ENCODE measurements at regions not wholly inside any gene's neighbourhood (a gene's known extent, or its start where the extent isn't known, plus 50 kb on each side); places are given as distances from the start of the nearest gene placed in this dataset.

DNA sequence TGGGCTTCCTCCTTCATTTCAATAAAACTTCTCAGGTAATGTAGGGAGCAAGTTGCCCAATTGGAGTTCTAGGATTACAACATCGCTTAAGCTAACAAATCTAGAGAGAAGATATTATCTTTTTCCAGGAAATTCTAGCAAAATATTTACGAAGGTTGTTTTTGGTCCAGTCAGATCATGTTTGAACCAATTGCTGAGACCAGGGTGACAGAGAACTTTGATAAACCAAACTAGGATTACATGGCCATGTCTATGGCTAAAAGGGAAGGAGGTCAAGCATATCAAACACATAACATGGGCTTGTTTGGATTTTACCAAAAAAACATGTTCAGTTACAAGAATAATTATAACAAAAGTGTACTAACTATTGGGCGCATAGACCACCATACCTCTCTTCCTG, 442.4 kb upstream of the SGCG start:
- H3K27ac Mint-ChIP-seq = no peak overlapping the region
- ATAC-seq (replicated peaks) = no peak
- peaks cover 0 to 19% of the 10 kb centered on the region in 2 donors for H3K27me3 Mint-ChIP-seq
- no peak for DNase-seq
- H3K36me3 Mint-ChIP-seq = no peaks in the 10 kb centered on the region
- no peak overlapping the region for H3K4me3 Mint-ChIP-seq
- peaks cover 0 to 2% of the 10 kb centered on the region in 2 donors for H3K9me3 Mint-ChIP-seq
- H3K4me1 Mint-ChIP-seq = no peaks in the 10 kb centered on the region

DNA sequence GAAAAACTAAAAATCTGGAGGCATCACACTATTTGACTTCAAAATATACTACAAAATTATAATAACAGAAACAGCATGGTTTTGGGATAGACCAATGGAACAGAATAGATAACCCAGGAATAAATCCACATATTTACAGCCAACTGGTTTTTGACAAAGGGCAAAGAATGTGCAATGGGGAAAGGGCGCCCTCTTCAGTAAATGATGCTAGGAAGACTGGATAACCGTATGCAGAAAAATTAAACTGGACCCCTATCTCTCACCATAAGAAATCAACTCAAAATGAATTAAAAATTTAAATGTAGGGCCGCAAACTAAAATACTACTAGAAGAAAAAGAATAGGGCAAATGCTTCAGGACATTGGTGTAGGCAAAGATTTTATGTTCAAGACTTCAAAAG, 440.5 kb upstream of the SGCG start:
- no peaks in the 10 kb centered on the region for H3K4me1 Mint-ChIP-seq
- DNase-seq (no peak), ATAC-seq (replicated peaks) (no peak)
- H3K27ac Mint-ChIP-seq = no peak overlapping the region
- no peaks in the 10 kb centered on the region for H3K36me3 Mint-ChIP-seq
- no peak overlapping the region for H3K4me3 Mint-ChIP-seq
- peaks cover 0 to 14% of the 10 kb centered on the region in 2 donors for H3K27me3 Mint-ChIP-seq
- H3K9me3 Mint-ChIP-seq = peaks cover 0 to 2% of the 10 kb centered on the region in 2 donors

DNA sequence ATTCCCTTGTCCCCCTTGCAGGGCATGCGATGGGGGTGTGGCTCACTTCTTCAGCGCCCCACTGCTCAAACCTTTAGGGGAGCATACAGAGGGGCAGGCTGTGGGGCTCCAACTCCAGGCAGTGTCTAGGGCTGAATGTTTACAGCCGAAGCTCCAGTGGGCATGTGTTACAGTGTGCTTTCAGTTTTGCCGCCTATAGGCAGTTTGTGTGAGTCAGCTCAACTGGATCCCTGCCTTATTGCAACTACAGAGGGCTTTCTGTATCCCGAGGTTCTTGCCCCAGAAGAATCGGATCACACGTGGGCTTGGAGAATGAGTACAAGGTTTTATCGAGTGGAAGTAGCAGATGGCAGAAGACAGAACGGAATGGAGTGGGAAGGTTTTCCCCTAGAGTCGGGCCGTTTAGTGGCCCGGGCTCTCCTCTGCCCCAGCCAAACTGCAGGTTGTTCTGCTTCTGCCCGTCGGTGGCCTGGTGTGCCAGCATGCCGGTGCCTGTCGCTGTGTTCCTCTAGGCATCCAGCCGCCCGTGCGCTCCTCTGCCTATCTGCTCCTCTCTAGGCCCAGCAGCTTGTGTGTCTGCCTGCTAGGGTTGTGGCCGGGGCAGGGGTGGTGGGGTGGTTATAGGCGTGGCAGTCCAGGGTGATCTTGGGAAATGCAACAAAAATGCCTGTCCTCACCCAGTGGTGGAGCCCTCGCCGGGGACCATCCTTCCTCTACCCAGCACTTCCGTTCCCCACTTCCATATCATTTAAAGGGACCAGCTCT, 435.9 kb upstream of the SGCG start:
- ATAC-seq (replicated peaks) = no peak
- no peak overlapping the region for H3K4me3 Mint-ChIP-seq
- no peaks in the 10 kb centered on the region for H3K36me3 Mint-ChIP-seq
- H3K27ac Mint-ChIP-seq = no peak overlapping the region
- no peak for DNase-seq
- H3K9me3 Mint-ChIP-seq = peaks cover 0 to 2% of the 10 kb centered on the region in 2 donors
- H3K4me1 Mint-ChIP-seq = no peaks in the 10 kb centered on the region
- H3K27me3 Mint-ChIP-seq = no peaks in the 10 kb centered on the region

DNA sequence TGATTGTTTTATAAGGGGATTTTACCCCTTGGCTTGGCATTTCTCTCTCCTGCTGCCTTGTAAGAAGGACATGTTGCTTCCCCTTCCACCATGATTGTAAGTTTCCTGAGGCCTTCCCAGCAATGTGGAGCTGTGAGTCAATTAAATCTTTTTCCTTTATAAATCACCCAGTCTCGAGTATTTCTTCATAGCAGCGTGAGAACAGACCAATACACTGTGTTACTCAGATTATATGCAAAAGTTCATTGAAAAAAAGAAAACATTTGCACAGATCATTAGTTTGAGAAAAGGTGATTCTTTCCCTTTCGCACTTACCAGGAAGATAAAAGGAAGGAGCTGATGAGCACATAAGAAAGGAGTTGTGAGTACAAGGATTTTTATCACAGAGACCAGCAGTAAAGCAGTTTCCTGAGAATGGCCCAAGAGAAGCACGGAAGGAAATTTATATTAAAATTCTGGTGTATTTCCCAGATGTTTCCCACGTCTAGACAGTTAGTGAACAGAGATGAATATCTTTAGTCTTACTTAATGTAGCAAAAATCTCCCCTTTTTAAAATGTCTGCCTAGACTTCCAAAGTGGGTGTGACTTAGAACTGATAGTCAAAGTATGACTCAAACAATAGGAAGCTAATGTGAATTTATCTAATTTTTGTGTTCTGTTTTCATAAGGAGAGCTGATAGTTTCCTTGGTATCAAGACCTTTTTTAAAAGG, 431.8 kb upstream of the SGCG start:
- Mint-ChIP-seq H3K4me3 (no peak overlapping the region), H3K4me1 (no peaks in the 10 kb centered on the region), H3K36me3 (no peaks in the 10 kb centered on the region), H3K27me3 (peaks cover 0 to 4% of the 10 kb centered on the region in 2 donors), H3K27ac (no peak overlapping the region), H3K9me3 (peaks cover 4 to 5% of the 10 kb centered on the region in 2 donors)
- ATAC-seq (replicated peaks) (no peak), DNase-seq (no peak)

DNA sequence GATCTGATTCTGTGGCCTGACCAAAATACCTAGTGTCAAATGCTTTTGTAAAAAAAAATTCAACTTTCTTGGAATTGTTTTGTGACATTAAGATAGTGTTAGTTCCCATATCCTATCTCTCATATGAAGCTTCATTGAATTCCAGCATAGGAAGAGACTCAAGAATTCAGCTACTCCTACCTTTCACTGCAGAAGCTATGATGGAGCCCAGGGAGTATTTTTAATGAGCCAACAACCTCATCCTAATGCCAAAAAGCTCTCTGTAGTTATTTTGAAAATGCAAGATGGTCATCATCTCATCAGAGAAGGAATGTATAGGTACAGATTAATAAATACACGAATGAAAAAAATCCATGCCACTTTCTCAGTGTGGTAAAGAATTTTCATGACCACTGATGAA, 431.2 kb upstream of the SGCG start:
- Mint-ChIP-seq H3K36me3 (no peaks in the 10 kb centered on the region), H3K4me1 (no peaks in the 10 kb centered on the region), H3K27ac (no peak overlapping the region), H3K27me3 (peaks cover 3 to 4% of the 10 kb centered on the region in 2 donors), H3K4me3 (no peak overlapping the region), H3K9me3 (peaks cover 4 to 5% of the 10 kb centered on the region in 2 donors)
- DNase-seq (no peak), ATAC-seq (replicated peaks) (no peak)

DNA sequence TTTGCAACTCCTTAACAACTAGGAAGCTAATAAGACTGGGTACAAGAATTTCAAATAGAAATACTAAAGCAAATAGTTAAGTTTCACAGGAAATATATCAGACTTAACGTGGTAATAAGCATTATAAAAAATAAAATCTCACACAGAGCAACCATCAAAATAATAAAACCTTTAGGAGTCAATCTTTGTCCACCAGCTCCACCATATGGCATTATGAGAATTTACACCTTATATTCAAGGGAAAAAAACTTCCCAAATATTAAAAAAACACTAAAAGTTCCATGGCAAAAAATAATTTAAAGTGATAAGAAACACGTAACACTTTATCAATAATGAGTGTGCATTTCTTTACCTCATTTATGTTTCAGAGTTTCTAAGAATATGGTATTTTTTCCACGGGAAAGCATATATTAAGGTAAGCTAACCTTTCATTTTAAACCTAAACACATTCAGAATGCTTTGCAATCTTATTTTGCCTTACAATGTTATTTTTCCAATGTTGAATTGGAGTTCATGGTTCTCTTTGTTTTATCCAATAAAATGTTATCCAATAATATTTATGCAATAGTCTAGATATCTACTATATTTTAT, 423.2 kb upstream of the SGCG start:
- peaks cover 0 to 6% of the 10 kb centered on the region in 2 donors for H3K27me3 Mint-ChIP-seq
- ATAC-seq (replicated peaks) = no peak
- no peak overlapping the region for H3K4me3 Mint-ChIP-seq
- H3K27ac Mint-ChIP-seq = no peak overlapping the region
- H3K9me3 Mint-ChIP-seq = peaks cover 4 to 5% of the 10 kb centered on the region in 2 donors
- H3K4me1 Mint-ChIP-seq = no peaks in the 10 kb centered on the region
- H3K36me3 Mint-ChIP-seq = no peaks in the 10 kb centered on the region
- DNase-seq = no peak

DNA sequence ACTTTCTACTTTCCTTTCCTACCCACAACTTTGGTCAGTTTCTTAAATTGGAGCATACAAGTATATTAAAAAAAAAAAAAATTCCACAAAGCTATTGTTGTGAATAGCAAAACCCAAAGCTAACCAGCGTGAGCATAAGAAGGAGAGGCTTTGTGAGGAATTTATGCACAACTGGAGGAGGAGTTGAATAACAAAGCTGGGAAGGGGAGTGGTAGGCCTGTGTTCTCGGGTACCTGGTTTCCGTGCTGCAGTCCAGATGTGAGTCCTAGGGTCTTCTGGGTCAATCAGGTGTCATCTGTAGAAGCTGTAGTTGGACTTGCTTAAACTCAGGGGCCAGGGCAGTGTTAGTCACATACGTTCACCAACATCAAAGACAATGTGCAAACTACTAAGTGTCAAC, 422.5 kb upstream of the SGCG start:
- Mint-ChIP-seq H3K27ac (no peak overlapping the region), H3K4me1 (no peaks in the 10 kb centered on the region), H3K36me3 (no peaks in the 10 kb centered on the region), H3K4me3 (no peak overlapping the region), H3K27me3 (peaks cover 0 to 6% of the 10 kb centered on the region in 2 donors), H3K9me3 (peaks cover 4 to 5% of the 10 kb centered on the region in 2 donors)
- DNase-seq = no peak
- ATAC-seq (replicated peaks) = no peak

DNA sequence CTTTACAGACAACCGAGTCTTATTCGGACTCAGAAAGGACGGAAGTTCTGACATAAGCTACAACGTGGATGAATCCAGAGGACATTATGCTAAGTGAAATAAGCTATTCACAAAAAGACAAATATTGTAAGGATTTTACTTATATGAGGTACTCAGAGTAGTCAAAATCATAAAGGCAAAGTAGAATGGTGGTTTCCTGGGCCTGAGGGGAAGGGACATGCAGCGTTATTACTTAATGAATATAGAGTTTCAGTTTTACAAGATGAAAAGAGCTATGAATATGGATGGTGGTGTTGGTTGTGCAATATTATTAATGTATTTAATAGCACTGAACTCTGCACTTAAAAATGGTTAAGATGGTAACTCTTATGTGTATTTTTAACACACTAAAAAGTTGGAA, 419.1 kb upstream of the SGCG start:
- no peak overlapping the region for H3K27ac Mint-ChIP-seq
- DNase-seq (no peak), ATAC-seq (replicated peaks) (no peak)
- no peaks in the 10 kb centered on the region for H3K4me1 Mint-ChIP-seq
- H3K9me3 Mint-ChIP-seq = no peaks in the 10 kb centered on the region
- H3K4me3 Mint-ChIP-seq = no peak overlapping the region
- H3K36me3 Mint-ChIP-seq = no peaks in the 10 kb centered on the region
- H3K27me3 Mint-ChIP-seq = peaks cover 0 to 7% of the 10 kb centered on the region in 2 donors

DNA sequence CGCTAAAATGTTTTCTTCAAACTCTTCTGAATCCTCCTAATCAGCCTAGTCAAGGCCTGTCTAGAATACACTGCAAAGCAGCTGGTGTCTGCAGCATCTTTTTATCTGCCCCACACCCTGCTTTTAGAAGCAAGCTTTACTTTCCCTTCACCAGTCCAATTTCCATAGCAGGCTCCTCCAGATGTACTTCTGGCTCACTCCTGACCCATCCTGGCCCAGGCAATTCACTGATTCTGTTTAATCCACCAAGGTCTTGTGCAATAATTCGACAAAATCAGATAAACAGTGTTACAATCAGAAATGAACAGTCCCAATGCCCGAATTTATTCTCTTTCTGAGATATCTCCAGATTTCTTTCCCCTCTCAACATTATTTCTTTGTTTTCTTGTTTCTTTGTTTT, 415.2 kb upstream of the SGCG start:
- H3K4me3 Mint-ChIP-seq = no peak overlapping the region
- H3K36me3 Mint-ChIP-seq = no peaks in the 10 kb centered on the region
- H3K27ac Mint-ChIP-seq = no peak overlapping the region
- H3K27me3 Mint-ChIP-seq = peaks cover 0 to 7% of the 10 kb centered on the region in 2 donors
- ATAC-seq (replicated peaks) (no peak), DNase-seq (no peak)
- no peaks in the 10 kb centered on the region for H3K4me1 Mint-ChIP-seq
- no peaks in the 10 kb centered on the region for H3K9me3 Mint-ChIP-seq

DNA sequence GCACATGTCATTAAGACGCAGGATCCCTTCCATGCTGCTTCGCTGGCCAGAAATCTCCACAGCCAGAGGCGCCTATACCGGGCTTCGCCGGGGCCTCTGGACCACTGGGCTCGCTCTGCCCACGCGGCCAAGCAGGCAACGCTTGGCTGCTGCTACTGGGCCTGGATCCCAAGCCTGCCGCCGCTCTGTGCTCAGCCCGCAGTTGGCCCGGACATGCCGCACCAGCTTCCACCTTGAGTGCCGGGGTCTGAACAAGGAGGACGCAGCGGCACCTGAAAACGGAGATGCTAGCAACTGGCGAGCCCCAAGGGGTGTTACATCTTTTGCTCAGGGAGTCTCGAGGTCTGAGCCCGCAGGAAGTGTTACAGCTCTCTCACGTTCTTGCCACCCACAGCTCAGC, 409.9 kb upstream of the SGCG start:
- Mint-ChIP-seq H3K9me3 (no peaks in the 10 kb centered on the region), H3K36me3 (no peaks in the 10 kb centered on the region), H3K4me1 (no peaks in the 10 kb centered on the region), H3K27ac (no peak overlapping the region), H3K4me3 (no peak overlapping the region), H3K27me3 (peaks cover 0 to under 1% of the 10 kb centered on the region in 2 donors)
- ATAC-seq (replicated peaks) (no peak), DNase-seq (no peak)

DNA sequence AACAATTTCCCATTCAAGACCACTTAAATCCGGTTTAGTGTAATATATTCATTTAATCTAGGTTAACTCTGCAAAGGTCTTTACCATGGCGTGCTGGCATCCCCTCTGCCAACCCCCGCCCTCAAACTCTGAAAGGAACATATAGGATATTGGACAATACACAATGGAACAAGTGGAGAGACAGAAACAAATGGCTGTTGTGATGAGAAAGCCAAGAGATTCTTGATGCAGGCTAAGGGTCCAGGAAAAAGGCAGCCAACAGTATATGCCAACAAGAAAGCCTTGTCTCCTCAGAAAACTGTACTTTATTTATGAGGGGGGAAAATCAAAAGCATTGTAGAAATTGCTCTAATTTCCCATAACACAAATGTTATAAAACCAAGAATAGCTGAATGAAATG, 407.3 kb upstream of the SGCG start:
- H3K27me3 Mint-ChIP-seq = no peaks in the 10 kb centered on the region

DNA sequence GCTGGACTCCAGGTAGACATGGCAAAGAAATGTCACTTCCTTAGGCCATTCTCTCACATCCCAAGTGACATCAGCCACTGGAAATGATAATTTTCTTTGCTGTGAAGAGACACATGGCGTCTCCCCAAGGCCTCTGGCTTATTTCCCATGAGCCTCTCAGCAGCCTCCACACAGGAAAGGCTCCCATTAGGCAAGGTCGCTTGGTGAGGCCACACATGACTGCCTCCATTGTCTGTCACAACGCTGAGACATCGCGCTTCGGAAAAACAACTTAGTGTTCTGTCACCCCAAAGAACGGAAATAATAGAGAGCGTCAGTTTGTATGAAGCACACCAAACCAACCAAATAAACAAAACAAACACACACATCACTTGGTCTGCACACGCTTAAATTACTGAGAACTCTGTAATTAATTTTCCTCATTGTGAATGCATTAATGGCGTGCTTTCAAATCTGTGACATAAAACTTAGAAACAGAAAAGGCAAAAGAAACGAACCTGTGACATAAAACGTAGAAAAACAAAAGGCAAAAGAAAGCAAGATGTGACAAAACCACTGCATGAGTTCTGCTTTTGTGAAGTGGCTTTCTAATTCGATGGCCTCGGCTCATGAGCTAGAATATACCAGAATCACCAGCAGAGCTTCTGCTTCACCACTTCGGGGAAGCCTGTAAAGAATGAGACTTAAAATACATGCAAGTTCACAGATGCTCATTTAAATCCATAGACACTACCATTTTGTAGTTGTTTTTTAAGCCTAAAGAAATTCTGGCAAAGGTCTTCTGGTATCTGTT, 404.2 kb upstream of the SGCG start:
- no peaks in the 10 kb centered on the region for H3K36me3 Mint-ChIP-seq
- H3K4me3 Mint-ChIP-seq = no peak overlapping the region
- no peak overlapping the region for H3K27ac Mint-ChIP-seq
- H3K4me1 Mint-ChIP-seq = no peaks in the 10 kb centered on the region
- no peak for ATAC-seq (replicated peaks)
- no peak for DNase-seq
- H3K9me3 Mint-ChIP-seq = peaks cover 0 to 1% of the 10 kb centered on the region in 2 donors
- H3K27me3 Mint-ChIP-seq = no peaks in the 10 kb centered on the region

More for the DNA sequence above, 407.3 kb upstream of the SGCG start:
- Mint-ChIP-seq H3K9me3 (no peaks in the 10 kb centered on the region), H3K36me3 (no peaks in the 10 kb centered on the region), H3K4me1 (no peaks in the 10 kb centered on the region), H3K27ac (no peak overlapping the region), H3K4me3 (no peak overlapping the region)
- DNase-seq (no peak), ATAC-seq (replicated peaks) (no peak)

DNA sequence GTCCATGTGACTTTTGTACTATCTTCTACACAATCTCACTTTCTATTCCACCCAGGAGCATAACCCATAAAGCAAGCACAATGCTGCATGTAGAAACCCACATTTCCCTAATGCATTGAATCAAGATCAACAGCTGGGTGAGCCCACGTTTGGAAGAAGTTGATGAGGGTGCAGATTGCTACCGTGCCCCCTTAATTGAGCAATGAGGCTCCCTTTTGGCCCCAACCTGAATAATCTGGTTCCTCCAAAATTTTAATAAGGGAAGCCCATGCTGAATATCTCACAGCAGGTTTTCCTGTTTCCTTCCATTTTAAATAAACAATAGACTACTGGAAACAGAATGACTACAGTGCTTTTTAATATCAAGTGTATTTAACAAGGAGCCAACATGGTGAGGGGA, 403.6 kb upstream of the SGCG start:
- peaks cover 0 to 1% of the 10 kb centered on the region in 2 donors for H3K9me3 Mint-ChIP-seq

DNA sequence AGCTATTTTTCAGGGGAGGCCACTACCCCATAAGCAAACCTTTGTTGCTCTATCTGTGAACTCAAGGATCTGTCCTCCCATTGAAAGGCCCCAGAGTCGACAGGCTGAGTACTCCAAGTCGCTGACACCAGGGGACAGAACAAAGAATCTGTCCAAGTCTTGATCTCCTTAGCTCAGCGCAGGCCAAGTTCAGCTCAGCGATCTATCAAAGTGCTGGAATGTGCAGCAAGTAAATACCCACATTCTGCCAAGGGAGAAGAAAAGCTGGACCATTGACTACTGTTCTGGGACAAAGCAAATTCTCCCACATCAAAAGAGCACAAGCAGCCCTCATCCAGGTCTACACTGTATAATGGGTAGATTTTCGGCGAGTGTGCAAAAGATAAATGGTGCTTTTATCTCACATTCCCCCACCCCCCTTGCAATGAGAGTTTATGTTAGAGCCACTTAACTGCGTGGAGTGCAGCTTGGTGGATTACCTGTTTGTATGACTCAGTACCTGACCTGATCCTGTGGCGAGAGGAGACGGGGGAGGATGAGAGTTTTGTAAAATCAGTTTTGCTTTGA, 391.7 kb upstream of the SGCG start:
- no peaks in the 10 kb centered on the region for H3K9me3 Mint-ChIP-seq
- no peaks in the 10 kb centered on the region for H3K27me3 Mint-ChIP-seq
- no peak overlapping the region for H3K4me3 Mint-ChIP-seq
- ATAC-seq (replicated peaks) (no peak), DNase-seq (no peak)
- H3K4me1 Mint-ChIP-seq = no peaks in the 10 kb centered on the region
- H3K27ac Mint-ChIP-seq = no peak overlapping the region
- no peaks in the 10 kb centered on the region for H3K36me3 Mint-ChIP-seq

More for the DNA sequence above, 403.6 kb upstream of the SGCG start:
- no peaks in the 10 kb centered on the region for H3K27me3 Mint-ChIP-seq
- DNase-seq (no peak), ATAC-seq (replicated peaks) (no peak)
- no peaks in the 10 kb centered on the region for H3K36me3 Mint-ChIP-seq
- H3K4me3 Mint-ChIP-seq = no peak overlapping the region
- H3K4me1 Mint-ChIP-seq = no peaks in the 10 kb centered on the region
- H3K27ac Mint-ChIP-seq = no peak overlapping the region

All from stimulated activated naive B cell treated with anti-CD40 and anti-IgM and Interleukin-4, amounts not matched to agents 10 μg/mL and 1 μg/mL and 100 μg/mL, for 72 hours (primary cell).